Tibial artery (tissue), 4 donors: ENCODE measurements at regions not wholly inside any gene's neighbourhood (a gene's known extent, or its start where the extent isn't known, plus 50 kb on each side); places are given as distances from the start of the nearest gene placed in this dataset.

Experiments used
- DNase-seq, 2 donors: peaks; one replicate each; pipeline ENCODE4 v3.0.0-alpha.2; 2019
- H3K27ac ChIP-seq, 2 donors: fragments of 200-600 bp; sonication (generic) in 1 of 2; 1 replicate in 1 of 2; 2 replicates in 1 of 2; pipeline ENCODE4 v1.5.1; 2018 to 2019; ENCODE audit warnings: mild to moderate bottlenecking in 1 of 2
- H3K27me3 ChIP-seq, 2 donors: fragments of 200-600 bp; sonication (generic) in 1 of 2; one replicate each; pipeline versions ENCODE4 v1.5.1 to v1.6.0; 2016 to 2019
- H3K36me3 ChIP-seq, 3 donors: fragments of 200-600 bp; sonication (generic) in 2 of 3; one replicate each; pipeline ENCODE4 v1.5.1; 2016 to 2019; ENCODE audit warnings: mild to moderate bottlenecking in 2 of 3
- H3K4me1 ChIP-seq, 4 donors: fragments of 200-600 bp; sonication (generic) in 2 of 4; 1 replicate in 3 of 4; 2 replicates in 1 of 4; pipeline ENCODE4 v1.5.1; 2016 to 2019
- H3K4me3 ChIP-seq, 2 donors: fragments of 200-600 bp; sonication (generic) in 1 of 2; 1 replicate in 1 of 2; 2 replicates in 1 of 2; pipeline ENCODE4 v1.5.1; 2018 to 2019; ENCODE audit warnings: mild to moderate bottlenecking in 2 of 2
- H3K9me3 ChIP-seq, 3 donors: fragments of 200-600 bp; sonication (generic) in 1 of 3; one replicate each; pipeline ENCODE4 v1.5.1; 2016 to 2019
- intact Hi-C: fragments of 100-400 bp; cut with DNase I; formaldehyde crosslinking; loops from one replicate; pipeline ENCODE4 v1.15.0; 2023; ENCODE audit warnings: low total_unique reads
- TF ChIP-seq, protein P1 (sequence below), 2 experiments: fragments of 200-600 bp in 1 of 2; fragments of 450-650 bp in 1 of 2; IDR thresholded peaks; one replicate each; pipeline ENCODE4 v1.5.1; 2017 to 2019; ENCODE audit warnings: antibody characterized with exemption in 2 of 2, mild to moderate bottlenecking in 1 of 2, moderate library complexity in 1 of 2

GRCh38 chr19:31541396-31541795 is 192.2 kb upstream of the TSHZ3 start:
- intact Hi-C loops = no loop called here
- TF ChIP-seq, protein P1, sequence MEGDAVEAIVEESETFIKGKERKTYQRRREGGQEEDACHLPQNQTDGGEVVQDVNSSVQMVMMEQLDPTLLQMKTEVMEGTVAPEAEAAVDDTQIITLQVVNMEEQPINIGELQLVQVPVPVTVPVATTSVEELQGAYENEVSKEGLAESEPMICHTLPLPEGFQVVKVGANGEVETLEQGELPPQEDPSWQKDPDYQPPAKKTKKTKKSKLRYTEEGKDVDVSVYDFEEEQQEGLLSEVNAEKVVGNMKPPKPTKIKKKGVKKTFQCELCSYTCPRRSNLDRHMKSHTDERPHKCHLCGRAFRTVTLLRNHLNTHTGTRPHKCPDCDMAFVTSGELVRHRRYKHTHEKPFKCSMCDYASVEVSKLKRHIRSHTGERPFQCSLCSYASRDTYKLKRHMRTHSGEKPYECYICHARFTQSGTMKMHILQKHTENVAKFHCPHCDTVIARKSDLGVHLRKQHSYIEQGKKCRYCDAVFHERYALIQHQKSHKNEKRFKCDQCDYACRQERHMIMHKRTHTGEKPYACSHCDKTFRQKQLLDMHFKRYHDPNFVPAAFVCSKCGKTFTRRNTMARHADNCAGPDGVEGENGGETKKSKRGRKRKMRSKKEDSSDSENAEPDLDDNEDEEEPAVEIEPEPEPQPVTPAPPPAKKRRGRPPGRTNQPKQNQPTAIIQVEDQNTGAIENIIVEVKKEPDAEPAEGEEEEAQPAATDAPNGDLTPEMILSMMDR (IDR thresholded peaks at IDR 0.05) = no peak
- no peak for DNase-seq

DNA sequence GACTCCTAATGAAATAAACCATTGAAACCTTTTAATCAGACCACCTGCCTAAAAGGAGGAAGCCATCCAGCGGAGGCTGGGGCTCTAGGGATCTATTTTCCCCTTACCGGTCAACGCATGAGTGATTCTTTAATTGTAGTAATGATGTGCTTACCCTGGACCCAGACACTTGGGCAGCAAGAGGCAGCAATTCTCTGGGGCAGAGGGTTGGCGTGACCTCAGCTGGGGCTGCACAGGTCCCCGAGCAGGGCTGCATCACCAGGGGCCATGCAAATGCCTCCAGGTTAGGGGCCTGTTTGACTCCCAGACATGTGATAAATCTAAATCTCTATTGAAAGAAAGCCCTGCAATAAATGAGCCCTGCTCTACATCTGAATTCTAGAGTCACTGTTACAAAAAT is 194.2 kb upstream of the TSHZ3 start:
- no peaks in the 10 kb centered on the region for H3K9me3 ChIP-seq
- TF ChIP-seq, protein P1 (IDR thresholded peaks at IDR 0.05) = no peak
- H3K27ac ChIP-seq = no peak overlapping the region
- no peaks in the 10 kb centered on the region for H3K36me3 ChIP-seq
- intact Hi-C loops = no loop called here
- no peaks in the 10 kb centered on the region for H3K4me1 ChIP-seq
- H3K4me3 ChIP-seq = no peak overlapping the region
- no peaks in the 10 kb centered on the region for H3K27me3 ChIP-seq
- no peak for DNase-seq

More at GRCh38 chr19:31541396-31541795, 192.2 kb upstream of the TSHZ3 start:
- no peaks in the 10 kb centered on the region for H3K4me1 ChIP-seq
- H3K27me3 ChIP-seq = no peaks in the 10 kb centered on the region
- no peaks in the 10 kb centered on the region for H3K9me3 ChIP-seq
- no peak overlapping the region for H3K4me3 ChIP-seq
- no peaks in the 10 kb centered on the region for H3K36me3 ChIP-seq
- H3K27ac ChIP-seq = no peak overlapping the region

- no peak overlapping the region for H3K27ac ChIP-seq
- H3K4me3 ChIP-seq = no peak overlapping the region
- intact Hi-C loops = no loop called here
- H3K4me1 ChIP-seq = no peaks in the 10 kb centered on the region
- DNase-seq = no peak
- no peaks in the 10 kb centered on the region for H3K9me3 ChIP-seq
- no peaks in the 10 kb centered on the region for H3K36me3 ChIP-seq
- TF ChIP-seq, protein P1 (IDR thresholded peaks at IDR 0.05) = no peak
- H3K27me3 ChIP-seq = no peaks in the 10 kb centered on the region
Observed at GRCh38 chr19:31545777-31546176, 196.5 kb upstream of the TSHZ3 start.

- Histone ChIP-seq H3K4me1 (no peaks in the 10 kb centered on the region), H3K36me3 (no peaks in the 10 kb centered on the region), H3K27ac (no peak overlapping the region), H3K27me3 (no peaks in the 10 kb centered on the region), H3K9me3 (no peaks in the 10 kb centered on the region), H3K4me3 (no peak overlapping the region)
- intact Hi-C loops = no loop called here
- DNase-seq = no peak
- TF ChIP-seq, protein P1 (IDR thresholded peaks at IDR 0.05) = no peak
Observed at GRCh38 chr19:31546205-31546960, 197.1 kb upstream of the TSHZ3 start.

DNA sequence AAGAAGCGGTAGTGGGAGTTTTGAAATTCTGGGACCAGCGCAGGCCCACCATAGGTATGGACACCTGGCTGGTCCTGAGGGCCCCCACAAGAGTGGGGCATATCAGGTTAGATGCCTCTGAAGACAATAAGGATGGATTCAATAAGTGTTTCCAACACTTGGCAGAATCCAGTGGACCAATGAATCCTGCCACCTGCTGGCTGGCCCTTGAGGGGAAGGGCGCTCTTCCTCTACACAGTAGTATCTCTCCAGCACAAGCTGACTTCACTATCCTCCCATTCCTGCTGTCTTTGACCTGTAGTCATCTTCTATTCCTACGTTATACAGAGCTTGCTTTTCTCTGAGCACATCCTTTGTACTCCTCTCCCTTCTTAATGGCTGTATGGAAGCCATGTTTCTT is 199.7 kb upstream of the TSHZ3 start:
- DNase-seq = no peak
- no peaks in the 10 kb centered on the region for H3K4me1 ChIP-seq
- intact Hi-C loops = no loop called here
- H3K4me3 ChIP-seq = no peak overlapping the region
- no peak overlapping the region for H3K27ac ChIP-seq
- TF ChIP-seq, protein P1 (IDR thresholded peaks at IDR 0.05) = no peak
- no peaks in the 10 kb centered on the region for H3K36me3 ChIP-seq
- H3K27me3 ChIP-seq = no peaks in the 10 kb centered on the region
- no peaks in the 10 kb centered on the region for H3K9me3 ChIP-seq
